Right lobe of liver (tissue), 4 donors: ENCODE measurements at regions not wholly inside any gene's neighbourhood (a gene's known extent, or its start where the extent isn't known, plus 50 kb on each side); places are given as distances from the start of the nearest gene placed in this dataset.

Source experiments
- POLR2A ChIP-seq: fragments of 450-650 bp; IDR thresholded peaks from one replicate; pipeline ENCODE4 v1.6.1; 2017; ENCODE audit warnings: antibody characterized with exemption, mild to moderate bottlenecking
- TF ChIP-seq, protein P1 (sequence below), 4 donors: fragments of 200-600 bp in 3 of 4; fragments of 450-650 bp in 1 of 4; IDR thresholded peaks; one replicate each; pipeline versions ENCODE4 v1.5.1 to v1.8.0; 2016 to 2022; ENCODE audit warnings: antibody characterized with exemption in 4 of 4, mild to moderate bottlenecking in 2 of 4
- donor health status: DM: no; HTN: no; CAD: no.
- donor health status: DM: no; HTN: no; CAD: no.
- donor health status: DM: no; HTN: yes; CAD: no.

DNA sequence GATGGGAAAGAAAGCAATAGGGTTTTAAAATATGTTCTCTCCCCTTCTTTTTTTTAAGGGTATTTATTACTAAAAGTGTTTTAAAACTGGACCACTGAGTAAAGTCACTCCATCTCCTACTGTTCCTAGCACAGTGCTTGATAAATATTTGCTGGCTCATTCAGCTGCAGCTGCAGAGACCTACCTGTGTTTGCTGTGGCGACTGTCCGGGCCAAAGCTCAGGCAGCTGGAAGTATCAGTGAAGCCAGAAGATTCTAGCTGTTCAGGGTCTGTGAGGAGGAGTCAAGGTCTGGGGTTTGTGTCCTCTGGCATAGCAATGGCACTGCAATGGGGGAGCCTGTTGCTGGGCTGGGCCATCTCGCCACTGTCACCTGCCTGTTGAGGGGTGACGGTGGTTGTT lies 109.9 kb downstream of the RPLP1 start:
- TF ChIP-seq, protein P1, sequence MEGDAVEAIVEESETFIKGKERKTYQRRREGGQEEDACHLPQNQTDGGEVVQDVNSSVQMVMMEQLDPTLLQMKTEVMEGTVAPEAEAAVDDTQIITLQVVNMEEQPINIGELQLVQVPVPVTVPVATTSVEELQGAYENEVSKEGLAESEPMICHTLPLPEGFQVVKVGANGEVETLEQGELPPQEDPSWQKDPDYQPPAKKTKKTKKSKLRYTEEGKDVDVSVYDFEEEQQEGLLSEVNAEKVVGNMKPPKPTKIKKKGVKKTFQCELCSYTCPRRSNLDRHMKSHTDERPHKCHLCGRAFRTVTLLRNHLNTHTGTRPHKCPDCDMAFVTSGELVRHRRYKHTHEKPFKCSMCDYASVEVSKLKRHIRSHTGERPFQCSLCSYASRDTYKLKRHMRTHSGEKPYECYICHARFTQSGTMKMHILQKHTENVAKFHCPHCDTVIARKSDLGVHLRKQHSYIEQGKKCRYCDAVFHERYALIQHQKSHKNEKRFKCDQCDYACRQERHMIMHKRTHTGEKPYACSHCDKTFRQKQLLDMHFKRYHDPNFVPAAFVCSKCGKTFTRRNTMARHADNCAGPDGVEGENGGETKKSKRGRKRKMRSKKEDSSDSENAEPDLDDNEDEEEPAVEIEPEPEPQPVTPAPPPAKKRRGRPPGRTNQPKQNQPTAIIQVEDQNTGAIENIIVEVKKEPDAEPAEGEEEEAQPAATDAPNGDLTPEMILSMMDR (IDR thresholded peaks at IDR 0.05), result no peak
- TF ChIP-seq POLR2A, result no peak
